Gastroesophageal sphincter (tissue), 4 donors: ENCODE measurements at regions not wholly inside any gene's neighbourhood (a gene's known extent, or its start where the extent isn't known, plus 50 kb on each side); places are given as distances from the start of the nearest gene placed in this dataset.

ENCODE experiments used
- ATAC-seq: fragments of 150-250 bp; one replicate; pipeline ENCODE4 v1.9.1; 2016; ENCODE audit warnings: mild to moderate bottlenecking, moderate library complexity
- H3K27ac ChIP-seq, 4 donors: fragments of 200-600 bp; sonication (generic) in 3 of 4; 1 replicate in 3 of 4; 2 replicates in 1 of 4; pipeline ENCODE4 v1.5.1; 2016 to 2019
- H3K27me3 ChIP-seq: fragments of 200-600 bp; sonication (generic); one replicate; pipeline ENCODE4 v1.5.1; 2019
- H3K36me3 ChIP-seq, 2 donors: fragments of 200-600 bp; sonication (generic); one replicate each; pipeline ENCODE4 v1.5.1; 2019; ENCODE audit warnings: control low read depth in 1 of 2
- H3K4me1 ChIP-seq, 3 donors: fragments of 200-600 bp; sonication (generic); 1 replicate in 2 of 3; 2 replicates in 1 of 3; pipeline ENCODE4 v1.5.1; 2016 to 2019; ENCODE audit warnings: control low read depth in 2 of 3
- H3K4me3 ChIP-seq, 2 donors: fragments of 200-600 bp; sonication (generic); one replicate each; pipeline ENCODE4 v1.5.1; 2019; ENCODE audit warnings: mild to moderate bottlenecking in 1 of 2, moderate library complexity in 1 of 2
- H3K9me3 ChIP-seq, 3 donors: fragments of 200-600 bp; sonication (generic); one replicate each; pipeline ENCODE4 v1.5.1; 2017 to 2019; ENCODE audit warnings: control low read depth in 2 of 3
- EP300 ChIP-seq: sonication (generic); formaldehyde crosslinking; IDR thresholded peaks from one replicate; pipeline ENCODE4 v1.6.1; 2017; ENCODE audit warnings: antibody characterized with exemption, mild to moderate bottlenecking
- POLR2A ChIP-seq, 2 donors: fragments of 450-650 bp; IDR thresholded peaks; one replicate each; pipeline ENCODE4 v1.6.1; 2017; ENCODE audit warnings: antibody characterized with exemption in 2 of 2, mild to moderate bottlenecking in 2 of 2, moderate library complexity in 1 of 2
- POLR2AphosphoS5 ChIP-seq: sonication (generic); formaldehyde crosslinking; IDR thresholded peaks from one replicate; pipeline ENCODE4 v1.6.1; 2017; ENCODE audit warnings: antibody characterized with exemption
- WGBS, 2 donors: methylation state at CpG; one replicate each; pipeline ENCODE4 v1.1.5; 2018; ENCODE audit warnings: low coverage in 1 of 2; 5-methylcytosine and 5-hydroxymethylcytosine counted together
- TF ChIP-seq, protein P1 (sequence below), 4 experiments: fragments of 200-600 bp in 2 of 4; fragments of 450-650 bp in 2 of 4; sonication (generic) in 1 of 4; IDR thresholded peaks; one replicate each; pipeline ENCODE4 v1.5.1; 2017 to 2019; ENCODE audit warnings: antibody characterized with exemption in 4 of 4, mild to moderate bottlenecking in 2 of 4, moderate library complexity in 2 of 4

DNA sequence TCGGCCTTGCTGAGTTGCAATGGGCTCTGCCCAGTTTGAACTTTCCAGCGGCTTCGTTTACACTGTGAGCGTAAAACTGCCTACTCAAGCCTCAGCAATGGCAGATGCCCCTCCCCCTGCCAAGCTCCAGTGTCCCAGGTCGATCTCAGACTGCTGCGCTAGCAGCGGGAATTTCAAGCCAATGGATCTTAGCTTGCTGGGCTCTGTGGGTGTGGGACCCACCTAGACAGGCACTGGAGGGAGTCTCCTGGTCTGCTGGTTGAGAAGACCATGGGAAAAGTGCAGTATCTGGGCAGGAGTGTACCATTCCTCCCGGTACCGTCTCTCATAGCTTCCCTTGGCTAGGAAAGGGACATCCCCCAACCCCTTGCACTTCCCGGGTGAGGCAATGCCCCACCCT is 88.2 kb downstream of the KLHL28 start:
- WGBS, 2 donors, result 90% methylated on average over 2 of the region's 10 CpGs; no CpG with 5 or more reads in 1 of the 2 donors
- ATAC-seq, result no peak
- no peak for TF ChIP-seq EP300
- no peak for TF ChIP-seq POLR2AphosphoS5
- TF ChIP-seq POLR2A (IDR thresholded peaks at IDR 0.05), result no peak
- TF ChIP-seq, protein P1, sequence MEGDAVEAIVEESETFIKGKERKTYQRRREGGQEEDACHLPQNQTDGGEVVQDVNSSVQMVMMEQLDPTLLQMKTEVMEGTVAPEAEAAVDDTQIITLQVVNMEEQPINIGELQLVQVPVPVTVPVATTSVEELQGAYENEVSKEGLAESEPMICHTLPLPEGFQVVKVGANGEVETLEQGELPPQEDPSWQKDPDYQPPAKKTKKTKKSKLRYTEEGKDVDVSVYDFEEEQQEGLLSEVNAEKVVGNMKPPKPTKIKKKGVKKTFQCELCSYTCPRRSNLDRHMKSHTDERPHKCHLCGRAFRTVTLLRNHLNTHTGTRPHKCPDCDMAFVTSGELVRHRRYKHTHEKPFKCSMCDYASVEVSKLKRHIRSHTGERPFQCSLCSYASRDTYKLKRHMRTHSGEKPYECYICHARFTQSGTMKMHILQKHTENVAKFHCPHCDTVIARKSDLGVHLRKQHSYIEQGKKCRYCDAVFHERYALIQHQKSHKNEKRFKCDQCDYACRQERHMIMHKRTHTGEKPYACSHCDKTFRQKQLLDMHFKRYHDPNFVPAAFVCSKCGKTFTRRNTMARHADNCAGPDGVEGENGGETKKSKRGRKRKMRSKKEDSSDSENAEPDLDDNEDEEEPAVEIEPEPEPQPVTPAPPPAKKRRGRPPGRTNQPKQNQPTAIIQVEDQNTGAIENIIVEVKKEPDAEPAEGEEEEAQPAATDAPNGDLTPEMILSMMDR (IDR thresholded peaks at IDR 0.05), result no peak

GRCh38 chr14:44866770-44867169 is 95.0 kb downstream of the KLHL28 start:
- TF ChIP-seq EP300 (no peak), POLR2AphosphoS5 (no peak), POLR2A (IDR thresholded peaks at IDR 0.05) (no peak)
- TF ChIP-seq, protein P1 (IDR thresholded peaks at IDR 0.05), result no peak
- Histone ChIP-seq H3K27me3 (no peaks in the 10 kb centered on the region), H3K27ac (no peak overlapping the region), H3K9me3 (peaks cover 0 to 16% (median 0%) of the 10 kb centered on the region in 3 donors), H3K4me3 (no peak overlapping the region), H3K4me1 (no peaks in the 10 kb centered on the region), H3K36me3 (no peaks in the 10 kb centered on the region)
- WGBS, 2 donors, result 80% methylated on average over 1 of the region's 1 CpG; no CpG with 5 or more reads in 1 of the 2 donors
- no peak for ATAC-seq

More for the DNA sequence above, 88.2 kb downstream of the KLHL28 start:
- H3K4me3 ChIP-seq, result no peak overlapping the region
- no peaks in the 10 kb centered on the region for H3K36me3 ChIP-seq
- H3K27me3 ChIP-seq, result no peaks in the 10 kb centered on the region
- no peaks in the 10 kb centered on the region for H3K4me1 ChIP-seq
- peaks cover 0 to 8% (median 0%) of the 10 kb centered on the region in 3 donors for H3K9me3 ChIP-seq
- no peak overlapping the region for H3K27ac ChIP-seq

- Histone ChIP-seq H3K27me3 (no peaks in the 10 kb centered on the region), H3K9me3 (peaks cover 0 to 11% (median 0%) of the 10 kb centered on the region in 3 donors), H3K27ac (no peak overlapping the region), H3K4me1 (no peaks in the 10 kb centered on the region), H3K4me3 (no peak overlapping the region), H3K36me3 (no peaks in the 10 kb centered on the region)
- WGBS, 2 donors, result 100% methylated on average over 1 of the region's 2 CpGs
- TF ChIP-seq POLR2A (IDR thresholded peaks at IDR 0.05), result no peak
- no peak for TF ChIP-seq POLR2AphosphoS5
- TF ChIP-seq EP300, result no peak
- TF ChIP-seq, protein P1 (IDR thresholded peaks at IDR 0.05), result no peak
- ATAC-seq, result no peak
Measured at GRCh38 chr14:44866322-44866721, 95.4 kb downstream of the KLHL28 start.

DNA sequence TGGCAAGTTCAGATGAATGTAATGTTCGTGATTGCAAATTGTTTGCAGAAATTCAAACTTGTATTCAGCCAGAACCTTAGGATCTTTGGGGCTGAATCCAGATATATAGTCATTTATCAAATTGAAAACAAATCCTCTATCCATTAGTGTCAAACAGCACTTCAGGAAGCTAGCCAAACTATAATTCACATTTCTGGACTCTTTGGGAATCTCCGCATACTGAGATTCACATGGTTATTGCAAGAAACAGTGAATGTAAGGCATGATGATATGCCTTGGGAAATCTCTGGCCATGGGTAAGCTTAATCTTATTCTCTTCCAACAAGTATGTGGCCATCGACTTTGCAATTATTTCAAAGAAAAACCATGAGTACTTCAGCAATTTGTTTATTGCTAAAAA is 98.5 kb downstream of the KLHL28 start:
- WGBS, 2 donors, result 51 to 73% methylated on average over 3 of the region's 3 CpGs
- Histone ChIP-seq H3K4me3 (no peak overlapping the region), H3K27ac (no peak overlapping the region), H3K9me3 (peaks cover 0 to 11% (median 0%) of the 10 kb centered on the region in 3 donors), H3K36me3 (no peaks in the 10 kb centered on the region), H3K27me3 (no peaks in the 10 kb centered on the region), H3K4me1 (no peaks in the 10 kb centered on the region)
- TF ChIP-seq POLR2A (IDR thresholded peaks at IDR 0.05), result no peak
- no peak for TF ChIP-seq EP300
- no peak for TF ChIP-seq POLR2AphosphoS5
- TF ChIP-seq, protein P1 (IDR thresholded peaks at IDR 0.05), result no peak
- no peak for ATAC-seq

- Histone ChIP-seq H3K27ac (no peak overlapping the region), H3K4me1 (no peaks in the 10 kb centered on the region), H3K4me3 (no peak overlapping the region), H3K27me3 (no peaks in the 10 kb centered on the region), H3K36me3 (no peaks in the 10 kb centered on the region), H3K9me3 (peaks cover 0 to 7% (median 0%) of the 10 kb centered on the region in 3 donors)
- no peak for ATAC-seq
- TF ChIP-seq POLR2AphosphoS5 (no peak), POLR2A (IDR thresholded peaks at IDR 0.05) (no peak), EP300 (no peak)
- TF ChIP-seq, protein P1 (IDR thresholded peaks at IDR 0.05), result no peak
- 100% methylated on average over 1 of the region's 4 CpGs; no CpG with 5 or more reads in 1 of the 2 donors for WGBS, 2 donors
Measured at GRCh38 chr14:44854114-44854513, 107.6 kb downstream of the KLHL28 start.
